HG03196 (cell line): ENCODE measurements at regions not wholly inside any gene's neighbourhood (a gene's known extent, or its start where the extent isn't known, plus 50 kb on each side); places are given as distances from the start of the nearest gene placed in this dataset.

Experiments
- ATAC-seq: cut with Tn5 transposase; IDR thresholded peaks from one replicate; pipeline ENCODE4 v1.9.1; 2021; ENCODE audit not compliant: unreplicated experiment

GRCh38 chr15:94887391-94887790 lies 656.0 kb downstream of the MCTP2 start:
- no peak for ATAC-seq

GRCh38 chr15:94889153-94889552 lies 657.8 kb downstream of the MCTP2 start:
- ATAC-seq = no peak

- ATAC-seq = no peak
These were observed 661.7 kb downstream of the MCTP2 start for GRCh38 chr15:94893091-94893490.

- no peak for ATAC-seq
These were observed 662.7 kb downstream of the MCTP2 start for GRCh38 chr15:94894056-94894455.

- no peak for ATAC-seq
These were observed 678.1 kb downstream of the MCTP2 start for GRCh38 chr15:94909510-94909909.

- no peak for ATAC-seq
These were observed 678.8 kb downstream of the MCTP2 start for GRCh38 chr15:94910166-94910565.

- no peak for ATAC-seq
These were observed 681.4 kb downstream of the MCTP2 start for GRCh38 chr15:94912760-94913159.

- no peak for ATAC-seq
These were observed 685.7 kb downstream of the MCTP2 start for GRCh38 chr15:94917068-94917467.

- ATAC-seq = no peak
These were observed 690.6 kb downstream of the MCTP2 start for GRCh38 chr15:94921936-94922335.

GRCh38 chr15:94924057-94924456 lies 692.7 kb downstream of the MCTP2 start:
- no peak for ATAC-seq

- ATAC-seq = no peak
These were observed 693.7 kb downstream of the MCTP2 start for GRCh38 chr15:94924971-94925598.

GRCh38 chr15:94925680-94926079 lies 694.3 kb downstream of the MCTP2 start:
- no peak for ATAC-seq

GRCh38 chr15:94927003-94927402 lies 695.6 kb downstream of the MCTP2 start:
- ATAC-seq = no peak

- no peak for ATAC-seq
These were observed 697.9 kb downstream of the MCTP2 start for GRCh38 chr15:94929282-94929681.

- no peak for ATAC-seq
These were observed 699.1 kb downstream of the MCTP2 start for GRCh38 chr15:94930441-94930840.

GRCh38 chr15:94930960-94931359 lies 699.6 kb downstream of the MCTP2 start:
- no peak for ATAC-seq

- ATAC-seq = no peak
These were observed 703.1 kb downstream of the MCTP2 start for GRCh38 chr15:94934440-94934839.

GRCh38 chr15:94937242-94937641 lies 705.9 kb downstream of the MCTP2 start:
- ATAC-seq = no peak

GRCh38 chr15:94943888-94944287 lies 712.5 kb downstream of the MCTP2 start:
- no peak for ATAC-seq

- ATAC-seq = no peak
These were observed 720.2 kb downstream of the MCTP2 start for GRCh38 chr15:94951538-94951937.

- no peak for ATAC-seq
These were observed 732.6 kb downstream of the MCTP2 start for GRCh38 chr15:94963953-94964352.

GRCh38 chr15:94965593-94965992 lies 734.2 kb downstream of the MCTP2 start:
- no peak for ATAC-seq

- ATAC-seq = no peak
These were observed 736.8 kb downstream of the MCTP2 start for GRCh38 chr15:94968133-94968532.
